ENCODE measurements at regions not wholly inside any gene's neighbourhood (a gene's known extent, or its start where the extent isn't known, plus 50 kb on each side); places are given as distances from the start of the nearest gene placed in this dataset.
A peak's percentile ranks its signal among the peaks of the same experiment; 100 is the strongest.

- TF ChIP-seq CTCF (IDR thresholded peaks at IDR 0.05; ENCODE audit: low read depth, low read length): no peak
- no peak overlapping the region for H3K4me3 ChIP-seq (ENCODE audit: low read depth, low read length)
Measured at GRCh38 chr2:7910752-7911151, 771.1 kb upstream of the ID2 start.

- no peak overlapping the region for H3K4me3 ChIP-seq (ENCODE audit: low read depth, low read length)
- TF ChIP-seq CTCF (IDR thresholded peaks at IDR 0.05; ENCODE audit: low read depth, low read length): no peak
Measured at GRCh38 chr2:7911196-7911595, 770.7 kb upstream of the ID2 start.

GRCh38 chr2:7913974-7914373 lies 767.9 kb upstream of the ID2 start:
- H3K4me3 ChIP-seq (ENCODE audit: low read depth, low read length): no peak overlapping the region
- no peak for TF ChIP-seq CTCF (IDR thresholded peaks at IDR 0.05; ENCODE audit: low read depth, low read length)

GRCh38 chr2:7915302-7916091 lies 766.4 kb upstream of the ID2 start:
- 0 out of 2 replicates have a peak overlapping the region, but pooled peaks have one; percentile 22 for H3K4me3 ChIP-seq (ENCODE audit: low read depth, low read length)

GRCh38 chr2:7916670-7917069 lies 765.2 kb upstream of the ID2 start:
- H3K4me3 ChIP-seq (ENCODE audit: low read depth, low read length): no peak overlapping the region
- TF ChIP-seq CTCF (IDR thresholded peaks at IDR 0.05; ENCODE audit: low read depth, low read length): no peak

More at GRCh38 chr2:7915302-7916091, 766.4 kb upstream of the ID2 start:
- TF ChIP-seq CTCF (IDR thresholded peaks at IDR 0.05; ENCODE audit: low read depth, low read length): no peak

GRCh38 chr2:7919510-7919909 lies 762.3 kb upstream of the ID2 start:
- no peak overlapping the region for H3K4me3 ChIP-seq (ENCODE audit: low read depth, low read length)
- TF ChIP-seq CTCF (IDR thresholded peaks at IDR 0.05; ENCODE audit: low read depth, low read length): no peak

- no peak for TF ChIP-seq CTCF (IDR thresholded peaks at IDR 0.05; ENCODE audit: low read depth, low read length)
- H3K4me3 ChIP-seq (ENCODE audit: low read depth, low read length): no peak overlapping the region
Measured at GRCh38 chr2:7924023-7924762, 757.7 kb upstream of the ID2 start.
